RCC 7860 (cell line): ENCODE measurements at regions not wholly inside any gene's neighbourhood (a gene's known extent, or its start where the extent isn't known, plus 50 kb on each side); places are given as distances from the start of the nearest gene placed in this dataset.
A peak's percentile ranks its signal among the peaks of the same experiment; 100 is the strongest.
"Not testable (repeated sequence)": the region's sequence is repeated elsewhere in the genome, so short reads cannot be mapped to it uniquely, and the experiment has no call there.

ENCODE experiments used
- DNase-seq: peaks from one replicate; pipeline ENCODE4 v3.0.0-alpha.2; 2015; ENCODE audit warnings: low spot score
- FAIRE-seq: peaks from 2 replicates; lab custom pipeline; 2012; peaks lifted over from hg19 to GRCh38; lab: Jason Lieb, UNC

DNA sequence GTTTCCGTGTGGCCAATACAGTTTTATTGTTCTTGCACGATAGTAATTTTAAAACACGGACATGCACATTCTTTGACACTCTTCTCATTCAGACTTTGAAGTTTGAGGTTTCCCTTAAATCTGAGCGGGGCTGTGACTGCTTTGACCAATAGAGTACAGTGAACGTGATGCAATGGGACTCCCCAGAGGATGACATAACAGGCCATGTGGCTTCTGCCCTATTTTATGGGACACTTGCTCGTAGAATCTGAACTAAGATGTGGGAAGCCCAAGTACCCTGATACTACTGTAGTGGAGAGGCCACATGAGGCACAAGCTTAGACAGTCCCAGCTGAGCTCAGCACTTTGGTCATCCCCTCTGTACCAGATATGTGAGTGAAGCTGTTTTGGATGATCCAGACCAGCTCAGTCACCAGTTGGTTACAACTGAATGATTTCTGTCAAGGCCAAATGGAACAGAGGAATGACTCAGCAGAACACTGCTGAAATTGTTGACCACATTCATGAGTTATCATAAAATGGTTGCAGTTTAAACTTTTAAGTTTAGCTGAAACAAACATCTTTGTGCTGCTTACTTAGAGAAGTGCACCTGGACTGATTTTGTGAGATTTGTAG lies 279.4 kb downstream of the RFPL4B start:
- DNase-seq: peak; percentile 90

DNA sequence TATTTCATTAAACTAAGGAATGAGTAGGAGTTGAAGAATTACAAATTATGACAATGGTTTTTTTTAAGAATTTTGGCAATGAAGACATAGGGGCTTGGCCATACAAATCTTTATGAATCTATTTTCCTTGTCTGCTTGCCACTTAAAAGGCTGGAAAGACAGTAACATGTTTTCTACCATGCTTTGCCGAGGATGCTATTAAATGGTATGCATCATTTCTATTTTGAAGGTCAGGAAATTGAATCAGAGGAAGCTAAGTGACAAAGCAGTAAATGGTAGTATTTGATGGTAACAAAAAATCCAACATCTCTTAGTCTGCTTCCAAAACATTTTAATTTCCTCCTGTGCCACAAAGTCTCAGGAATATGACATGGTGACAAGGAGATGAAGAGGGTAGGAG lies 287.2 kb downstream of the RFPL4B start:
- no peak for DNase-seq
- no peak for FAIRE-seq

More for the DNA sequence above, 279.4 kb downstream of the RFPL4B start:
- peak; percentile 97 for FAIRE-seq

DNA sequence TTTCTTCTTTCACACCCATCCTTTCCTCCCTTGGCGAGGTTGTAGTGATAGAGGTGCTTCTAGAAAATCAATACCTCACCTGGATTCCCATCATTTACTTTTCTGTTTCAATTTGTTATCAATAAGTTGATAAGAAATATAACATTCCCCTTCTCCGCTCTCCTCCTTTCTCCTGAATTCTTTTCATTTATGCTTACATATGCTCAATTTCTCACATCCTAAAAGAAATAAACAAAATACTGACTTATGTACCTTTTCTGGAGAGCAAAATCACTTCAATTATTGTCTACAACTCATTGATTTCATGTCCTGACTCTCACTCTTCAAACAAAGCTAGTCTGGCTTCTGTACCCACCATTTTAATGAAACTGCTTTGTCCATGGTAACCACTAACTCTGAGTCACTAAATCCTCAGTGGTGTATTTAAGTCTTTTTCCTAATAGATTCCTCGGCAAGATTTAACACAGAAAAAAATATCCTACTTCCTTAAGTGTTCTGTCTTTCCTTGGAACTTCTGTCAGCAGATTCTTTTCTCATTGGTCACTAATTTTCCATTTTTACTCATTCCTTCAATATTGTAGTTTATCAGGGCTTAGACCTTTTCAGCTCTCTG lies 289.6 kb downstream of the RFPL4B start:
- peak; percentile 90 for FAIRE-seq
- peak; percentile 71 for DNase-seq

DNA sequence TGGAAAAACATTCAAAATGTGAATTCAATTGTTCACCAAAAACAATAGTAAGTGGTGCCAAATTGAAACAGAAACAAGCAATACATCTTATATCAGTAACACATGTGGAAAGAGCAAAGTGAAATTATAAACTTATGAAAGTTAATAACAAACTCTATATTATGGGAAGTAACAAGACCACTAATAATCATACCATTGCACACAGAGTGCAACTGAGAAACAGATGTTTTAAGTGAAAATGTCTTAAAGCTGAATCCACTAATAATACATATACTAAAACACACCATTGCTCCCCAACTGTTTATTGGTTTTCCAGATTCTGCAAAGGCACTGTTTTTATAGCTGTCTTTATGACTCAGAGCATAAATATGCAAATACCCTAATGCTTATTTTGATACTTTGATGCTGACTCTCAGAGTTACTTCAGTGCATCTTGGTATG lies 292.3 kb downstream of the RFPL4B start:
- no peak for FAIRE-seq
- no peak for DNase-seq

GRCh38 chr6:112640891-112641290 lies 293.8 kb downstream of the RFPL4B start:
- DNase-seq: peak; percentile 90
- peak; percentile 98 for FAIRE-seq

GRCh38 chr6:112649853-112650252 lies 302.7 kb downstream of the RFPL4B start:
- no peak for DNase-seq
- FAIRE-seq: no peak

GRCh38 chr6:112651239-112651638 lies 304.1 kb downstream of the RFPL4B start:
- FAIRE-seq (no peak), DNase-seq (no peak)

GRCh38 chr6:112659912-112660311 lies 312.8 kb downstream of the RFPL4B start:
- DNase-seq (no peak), FAIRE-seq (no peak)

GRCh38 chr6:112660626-112661025 lies 313.5 kb downstream of the RFPL4B start:
- FAIRE-seq: no peak
- DNase-seq: no peak

- FAIRE-seq (no peak), DNase-seq (no peak)
Observed at GRCh38 chr6:112663698-112664097, 316.6 kb downstream of the RFPL4B start.

- no peak for FAIRE-seq
Observed at GRCh38 chr6:112665114-112665513, 318.0 kb downstream of the RFPL4B start.

DNA sequence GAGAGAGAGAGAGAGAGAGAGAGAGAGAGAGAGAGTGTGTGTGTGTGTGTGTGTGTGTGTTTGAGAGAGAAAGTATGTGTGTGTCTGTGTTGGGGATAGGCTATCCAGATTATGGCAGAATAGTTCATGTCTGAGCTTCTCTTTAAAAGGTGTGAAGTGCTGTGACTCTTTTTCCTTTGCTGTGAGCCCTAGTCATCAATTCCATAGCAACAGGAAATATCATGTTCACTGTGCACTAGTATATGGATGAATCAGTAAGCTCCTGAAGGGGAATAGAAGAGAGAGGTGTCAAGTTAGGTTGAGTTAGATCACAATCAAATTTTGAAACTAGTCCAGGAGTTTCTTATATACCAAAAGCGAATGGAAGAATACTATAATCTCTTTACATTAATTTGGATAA lies 318.7 kb downstream of the RFPL4B start:
- DNase-seq: no peak
- FAIRE-seq: no peak

More at GRCh38 chr6:112665114-112665513, 318.0 kb downstream of the RFPL4B start:
- DNase-seq: no peak

DNA sequence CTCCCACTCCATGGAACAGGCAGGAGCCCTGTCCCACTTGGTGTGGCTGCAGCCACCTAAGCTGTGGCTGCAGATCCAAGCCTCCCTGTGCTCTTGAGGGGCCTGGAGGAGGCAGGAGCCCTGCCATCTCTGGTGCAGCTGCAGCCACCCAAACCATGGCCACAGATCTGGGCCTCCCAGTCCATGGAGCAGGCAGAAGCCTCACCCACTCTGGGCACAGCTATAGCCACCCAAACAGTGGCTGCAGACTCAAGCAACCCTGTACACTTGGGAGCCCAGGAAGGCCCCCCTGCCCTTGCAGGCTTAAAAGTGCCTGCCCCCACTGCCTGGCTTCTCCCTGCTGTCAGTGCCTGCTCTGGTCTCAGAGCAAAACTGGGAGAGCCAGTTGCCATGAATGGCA lies 320.3 kb downstream of the RFPL4B start:
- FAIRE-seq: no peak

DNA sequence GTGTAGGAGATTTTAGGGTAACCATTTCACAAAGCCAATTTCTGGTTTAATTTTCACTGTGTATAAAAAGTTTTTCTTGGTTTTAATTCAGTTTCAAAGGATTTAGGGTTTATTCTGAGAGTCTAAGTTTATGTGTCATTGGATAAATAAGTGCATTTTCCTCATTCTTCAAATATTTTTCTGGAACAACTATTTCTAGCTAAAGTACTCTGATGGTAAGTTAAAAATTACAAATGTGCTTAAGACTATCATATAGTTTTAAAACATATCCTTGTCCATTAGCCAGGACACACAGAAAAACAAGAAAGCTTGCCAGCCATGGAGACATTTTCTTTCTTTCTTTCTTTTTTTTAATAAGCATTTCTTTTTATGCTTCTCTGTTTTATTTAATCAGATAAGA lies 333.0 kb downstream of the RFPL4B start:
- peak; percentile 68 for FAIRE-seq

More for the DNA sequence above, 320.3 kb downstream of the RFPL4B start:
- no peak for DNase-seq

GRCh38 chr6:112682071-112682470 lies 334.9 kb downstream of the RFPL4B start:
- no peak for DNase-seq
- FAIRE-seq: no peak

More for the DNA sequence above, 333.0 kb downstream of the RFPL4B start:
- DNase-seq: peak; percentile 7

- DNase-seq: no peak
- no peak for FAIRE-seq
Observed at GRCh38 chr6:112683106-112683505, 336.0 kb downstream of the RFPL4B start.

- DNase-seq (peak; percentile 77), FAIRE-seq (peak; percentile 97)
Observed at GRCh38 chr6:112683926-112684325, 336.8 kb downstream of the RFPL4B start.

DNA sequence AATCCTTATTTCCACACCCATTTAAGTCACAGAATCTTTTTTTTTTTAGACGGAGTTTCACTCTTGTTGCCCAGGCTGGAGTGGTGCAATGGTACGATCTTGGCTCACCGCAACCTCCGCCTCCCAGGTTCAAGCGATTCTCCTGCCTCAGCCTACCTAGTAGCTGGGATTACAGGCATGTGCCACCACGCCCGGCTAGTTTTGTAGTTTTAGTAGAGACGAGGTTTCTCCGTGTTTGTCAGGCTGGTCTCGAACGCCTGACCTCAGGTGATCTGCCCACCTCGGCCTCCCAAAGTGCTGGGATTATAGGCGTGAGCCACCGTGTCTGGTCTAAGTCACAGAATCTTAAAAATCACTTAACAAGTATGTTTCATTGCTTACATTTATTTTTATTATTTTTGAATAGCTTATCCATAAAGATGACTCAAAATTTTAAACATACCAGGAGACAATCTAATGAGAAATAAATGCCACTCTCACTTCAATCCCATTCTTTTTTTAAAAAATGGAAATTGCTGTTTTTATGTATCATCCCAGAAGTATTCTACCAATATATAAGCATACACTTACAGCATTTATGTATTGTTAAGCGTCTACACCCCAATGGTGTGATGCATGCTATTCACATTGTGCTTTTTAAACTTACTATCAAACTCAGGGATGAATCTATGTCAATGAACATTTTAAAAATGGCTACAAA lies 338.5 kb downstream of the RFPL4B start:
- DNase-seq, FAIRE-seq: not testable (repeated sequence)

- not testable (repeated sequence) for FAIRE-seq, DNase-seq
Observed at GRCh38 chr6:112688487-112689165, 341.5 kb downstream of the RFPL4B start.

DNA sequence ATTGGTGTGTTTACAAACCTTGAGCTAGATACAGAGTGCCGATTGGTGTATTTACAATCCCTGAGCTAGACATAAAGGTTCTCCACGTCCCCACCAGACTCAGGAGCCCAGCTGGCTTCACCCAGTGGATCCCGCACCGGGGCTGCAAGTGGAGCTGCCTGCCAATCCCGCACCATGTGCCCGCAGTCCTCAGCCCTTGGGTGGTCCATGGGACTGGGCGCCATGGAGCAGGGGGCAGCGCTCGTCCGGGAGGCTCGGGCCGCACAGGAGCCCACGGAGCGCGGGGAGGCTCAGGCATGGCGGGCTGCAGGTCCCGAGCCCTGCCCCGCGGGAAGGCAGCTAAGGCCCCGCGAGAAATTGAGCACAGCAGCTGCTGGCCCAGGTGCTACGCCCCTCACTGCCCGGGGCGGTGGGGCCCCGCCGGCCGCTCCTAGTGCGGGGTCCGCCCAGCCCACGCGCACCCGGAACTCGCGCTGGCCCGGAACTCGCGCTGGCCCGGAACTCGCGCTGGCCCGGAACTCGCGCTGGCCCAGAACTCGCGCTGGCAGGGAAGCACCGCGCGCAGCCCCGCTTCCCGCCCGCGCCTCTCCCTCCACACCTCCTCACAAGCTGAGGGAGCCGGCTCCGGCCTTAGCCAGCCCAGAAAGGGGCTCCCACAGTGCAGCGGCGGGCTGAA lies 342.2 kb downstream of the RFPL4B start:
- not testable (repeated sequence) for DNase-seq, FAIRE-seq
